Fibroblast of mammary gland (primary cell): ENCODE measurements at regions not wholly inside any gene's neighbourhood (a gene's known extent, or its start where the extent isn't known, plus 50 kb on each side); places are given as distances from the start of the nearest gene placed in this dataset.
"Not testable (repeated sequence)": the region's sequence is repeated elsewhere in the genome, so short reads cannot be mapped to it uniquely, and the experiment has no call there.

Experiments used
- DNase-seq: peaks from one replicate; pipeline ENCODE4 v3.0.0-alpha.2; 2010; ENCODE audit warnings: low read depth
- H3K4me3 ChIP-seq: 2 replicates; pipeline ENCODE4 v1.5.1; 2011; ENCODE audit warnings: low read depth, mild to moderate bottlenecking, low read length, moderate library complexity; ENCODE audit not compliant: control insufficient read depth
- CTCF ChIP-seq: conservative IDR thresholded peaks from 2 replicates; pipeline ENCODE4 v1.5.1; 2011; ENCODE audit warnings: low read depth, low read length, inconsistent platforms; ENCODE audit not compliant: control insufficient read depth, insufficient read depth

GRCh38 chr10:21042536-21042935, 145.4 kb upstream of the NEBL start:
- DNase-seq = no peak
- no peak overlapping the region for H3K4me3 ChIP-seq
- no peak for TF ChIP-seq CTCF

- DNase-seq = no peak
- TF ChIP-seq CTCF = no peak
- no peak overlapping the region for H3K4me3 ChIP-seq
These were observed 144.8 kb upstream of the NEBL start for GRCh38 chr10:21041763-21042458.

- no peak for DNase-seq
- TF ChIP-seq CTCF = no peak
These were observed 142.6 kb upstream of the NEBL start for GRCh38 chr10:21039721-21040120.

GRCh38 chr10:21036757-21037156, 139.6 kb upstream of the NEBL start:
- H3K4me3 ChIP-seq = no peak overlapping the region
- DNase-seq = no peak
- no peak for TF ChIP-seq CTCF

More at GRCh38 chr10:21039721-21040120, 142.6 kb upstream of the NEBL start:
- no peak overlapping the region for H3K4me3 ChIP-seq

GRCh38 chr10:21034770-21035169, 137.7 kb upstream of the NEBL start:
- DNase-seq, H3K4me3 ChIP-seq: not testable (repeated sequence)

- no peak for DNase-seq
- no peak overlapping the region for H3K4me3 ChIP-seq
- no peak for TF ChIP-seq CTCF
These were observed 137.1 kb upstream of the NEBL start for GRCh38 chr10:21034241-21034640.

- H3K4me3 ChIP-seq = no peak overlapping the region
- no peak for DNase-seq
- no peak for TF ChIP-seq CTCF
These were observed 135.6 kb upstream of the NEBL start for GRCh38 chr10:21032587-21033319.
